ENCODE measurements at regions not wholly inside any gene's neighbourhood (a gene's known extent, or its start where the extent isn't known, plus 50 kb on each side); places are given as distances from the start of the nearest gene placed in this dataset.

DNA sequence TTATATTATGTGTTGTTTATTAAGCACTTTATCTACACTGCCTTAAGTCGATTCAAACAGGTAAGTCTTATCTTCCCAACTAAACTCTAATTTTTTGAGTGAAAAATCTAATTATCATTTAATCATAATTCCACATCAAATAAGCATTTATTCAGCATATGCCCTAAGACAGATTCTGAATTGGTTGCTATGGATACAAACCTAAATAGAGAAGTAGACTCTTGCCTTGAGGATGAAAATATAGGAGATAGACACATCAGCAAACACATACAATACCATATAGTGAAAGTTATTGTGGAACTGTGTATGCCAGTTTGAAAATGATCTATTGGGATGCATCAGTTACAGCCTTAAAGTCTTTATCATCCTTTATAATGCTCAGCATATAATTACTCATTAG lies 1679.9 kb downstream of the SLITRK1 start (continued):
- no peak for TF ChIP-seq TFCP2L1 (CRISPR knock-in tag; IDR thresholded peaks at IDR 0.05)
- TF ChIP-seq FOSL2 (IDR thresholded peaks at IDR 0.05), result no peak
- no peak for TF ChIP-seq FOSL2 (CRISPR knock-in tag; IDR thresholded peaks at IDR 0.05)

DNA sequence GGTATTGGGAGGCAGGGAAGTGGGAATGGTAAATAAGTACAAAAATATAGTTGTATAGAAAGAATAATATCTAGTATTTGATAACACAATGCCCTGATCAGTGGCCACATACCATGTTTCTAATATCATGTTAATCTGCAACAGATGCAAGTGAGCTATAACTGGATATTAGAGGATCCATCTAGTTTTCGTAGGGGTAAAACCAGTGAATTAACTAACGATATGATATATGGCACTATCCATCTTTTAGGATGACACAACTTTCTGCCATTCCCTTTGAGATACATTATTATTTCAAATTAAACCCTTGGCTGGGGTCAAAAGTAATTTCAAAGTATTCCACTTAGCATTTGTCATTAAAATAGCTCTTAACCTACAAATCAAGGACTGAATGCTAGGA lies 1686.2 kb downstream of the SLITRK1 start:
- Histone ChIP-seq H3K4me1 (no peaks in the 10 kb centered on the region), H3K27ac (no peak overlapping the region), H3K4me2 (no peak overlapping the region), H3K9me3 (no peaks in the 10 kb centered on the region), H3K4me3 (no peak overlapping the region)
- CTCF ChIA-PET, result no interaction called here
- DNase-seq (ENCODE audit: low read depth in 1 of 2, low spot score in 1 of 2) (no peak), ATAC-seq (no peak), FAIRE-seq (no peak)
- TF ChIP-seq EHMT2 (IDR thresholded peaks at IDR 0.05; ENCODE audit: low read depth), result no peak
- no peak for TF ChIP-seq ZNF302 (CRISPR knock-in tag; IDR thresholded peaks at IDR 0.05)
- TF ChIP-seq, protein P1, sequence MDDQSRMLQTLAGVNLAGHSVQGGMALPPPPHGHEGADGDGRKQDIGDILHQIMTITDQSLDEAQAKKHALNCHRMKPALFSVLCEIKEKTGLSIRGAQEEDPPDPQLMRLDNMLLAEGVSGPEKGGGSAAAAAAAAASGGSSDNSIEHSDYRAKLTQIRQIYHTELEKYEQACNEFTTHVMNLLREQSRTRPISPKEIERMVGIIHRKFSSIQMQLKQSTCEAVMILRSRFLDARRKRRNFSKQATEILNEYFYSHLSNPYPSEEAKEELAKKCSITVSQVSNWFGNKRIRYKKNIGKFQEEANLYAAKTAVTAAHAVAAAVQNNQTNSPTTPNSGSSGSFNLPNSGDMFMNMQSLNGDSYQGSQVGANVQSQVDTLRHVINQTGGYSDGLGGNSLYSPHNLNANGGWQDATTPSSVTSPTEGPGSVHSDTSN (IDR thresholded peaks at IDR 0.05), result no peak
- no peak for TF ChIP-seq HDAC2 (IDR thresholded peaks at IDR 0.05)
- TF ChIP-seq MAZ (IDR thresholded peaks at IDR 0.05; ENCODE audit: borderline replicate concordance, low read depth, low read length), result no peak
- TF ChIP-seq HOXB13 (CRISPR knock-in tag; IDR thresholded peaks at IDR 0.05; ENCODE audit: low read depth), result no peak
- TF ChIP-seq, protein P2, sequence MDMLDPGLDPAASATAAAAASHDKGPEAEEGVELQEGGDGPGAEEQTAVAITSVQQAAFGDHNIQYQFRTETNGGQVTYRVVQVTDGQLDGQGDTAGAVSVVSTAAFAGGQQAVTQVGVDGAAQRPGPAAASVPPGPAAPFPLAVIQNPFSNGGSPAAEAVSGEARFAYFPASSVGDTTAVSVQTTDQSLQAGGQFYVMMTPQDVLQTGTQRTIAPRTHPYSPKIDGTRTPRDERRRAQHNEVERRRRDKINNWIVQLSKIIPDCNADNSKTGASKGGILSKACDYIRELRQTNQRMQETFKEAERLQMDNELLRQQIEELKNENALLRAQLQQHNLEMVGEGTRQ (IDR thresholded peaks at IDR 0.05), result no peak
- POLR2A ChIA-PET, result no interaction called here
- 17% methylated on average over 2 of the region's 2 CpGs for WGBS (ENCODE audit: missing lambda C conversion rate)

DNA sequence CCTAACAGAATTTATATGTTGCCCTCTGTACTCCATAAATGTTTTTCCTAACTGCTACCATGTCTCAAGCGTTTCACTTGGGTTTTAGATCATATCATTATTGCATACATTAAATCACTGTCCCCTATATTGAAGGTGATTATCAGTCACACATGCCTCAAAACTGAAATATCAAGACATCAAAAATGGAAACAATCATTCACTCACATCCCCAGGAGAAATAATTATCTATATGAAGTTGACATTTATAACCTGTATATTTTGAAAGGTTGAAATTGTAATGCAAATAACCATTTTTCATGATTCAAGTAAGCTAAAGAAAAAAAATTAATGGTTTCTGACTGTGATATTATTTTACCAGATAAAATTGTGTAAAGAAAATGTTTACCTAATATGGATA lies 1695.0 kb downstream of the SLITRK1 start:
- FAIRE-seq, result no peak
- no peak overlapping the region for H3K4me2 ChIP-seq
- TF ChIP-seq, protein P3, sequence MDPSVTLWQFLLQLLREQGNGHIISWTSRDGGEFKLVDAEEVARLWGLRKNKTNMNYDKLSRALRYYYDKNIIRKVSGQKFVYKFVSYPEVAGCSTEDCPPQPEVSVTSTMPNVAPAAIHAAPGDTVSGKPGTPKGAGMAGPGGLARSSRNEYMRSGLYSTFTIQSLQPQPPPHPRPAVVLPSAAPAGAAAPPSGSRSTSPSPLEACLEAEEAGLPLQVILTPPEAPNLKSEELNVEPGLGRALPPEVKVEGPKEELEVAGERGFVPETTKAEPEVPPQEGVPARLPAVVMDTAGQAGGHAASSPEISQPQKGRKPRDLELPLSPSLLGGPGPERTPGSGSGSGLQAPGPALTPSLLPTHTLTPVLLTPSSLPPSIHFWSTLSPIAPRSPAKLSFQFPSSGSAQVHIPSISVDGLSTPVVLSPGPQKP (IDR thresholded peaks at IDR 0.05; ENCODE audit: low read depth, low read length), result no peak
- TF ChIP-seq, protein P4, sequence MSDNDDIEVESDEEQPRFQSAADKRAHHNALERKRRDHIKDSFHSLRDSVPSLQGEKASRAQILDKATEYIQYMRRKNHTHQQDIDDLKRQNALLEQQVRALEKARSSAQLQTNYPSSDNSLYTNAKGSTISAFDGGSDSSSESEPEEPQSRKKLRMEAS (IDR thresholded peaks at IDR 0.05), result no peak
- TF ChIP-seq, protein P5, sequence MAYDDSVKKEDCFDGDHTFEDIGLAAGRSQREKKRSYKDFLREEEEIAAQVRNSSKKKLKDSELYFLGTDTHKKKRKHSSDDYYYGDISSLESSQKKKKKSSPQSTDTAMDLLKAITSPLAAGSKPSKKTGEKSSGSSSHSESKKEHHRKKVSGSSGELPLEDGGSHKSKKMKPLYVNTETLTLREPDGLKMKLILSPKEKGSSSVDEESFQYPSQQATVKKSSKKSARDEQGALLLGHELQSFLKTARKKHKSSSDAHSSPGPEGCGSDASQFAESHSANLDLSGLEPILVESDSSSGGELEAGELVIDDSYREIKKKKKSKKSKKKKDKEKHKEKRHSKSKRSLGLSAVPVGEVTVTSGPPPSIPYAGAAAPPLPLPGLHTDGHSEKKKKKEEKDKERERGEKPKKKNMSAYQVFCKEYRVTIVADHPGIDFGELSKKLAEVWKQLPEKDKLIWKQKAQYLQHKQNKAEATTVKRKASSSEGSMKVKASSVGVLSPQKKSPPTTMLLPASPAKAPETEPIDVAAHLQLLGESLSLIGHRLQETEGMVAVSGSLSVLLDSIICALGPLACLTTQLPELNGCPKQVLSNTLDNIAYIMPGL (CRISPR knock-in tag; IDR thresholded peaks at IDR 0.05; ENCODE audit: borderline replicate concordance), result no peak
- TF ChIP-seq PHF8 (IDR thresholded peaks at IDR 0.05; ENCODE audit: borderline replicate concordance, low read depth), result no peak
- no peak for TF ChIP-seq HOXB5 (CRISPR knock-in tag; IDR thresholded peaks at IDR 0.05)
- no peak for TF ChIP-seq POLR2AphosphoS2 (conservative IDR thresholded peaks at IDR 0.05; ENCODE audit: low read length)
- TF ChIP-seq POLR2A (IDR thresholded peaks at IDR 0.05; ENCODE audit: low read length), result no peak
- no peak for TF ChIP-seq ZFP36 (IDR thresholded peaks at IDR 0.05; ENCODE audit: borderline replicate concordance, partially characterized antibody)
- TF ChIP-seq HOXA7 (CRISPR knock-in tag; IDR thresholded peaks at IDR 0.05), result no peak
- TF ChIP-seq FOXS1 (CRISPR knock-in tag; IDR thresholded peaks at IDR 0.05), result no peak
- TF ChIP-seq, protein P6, sequence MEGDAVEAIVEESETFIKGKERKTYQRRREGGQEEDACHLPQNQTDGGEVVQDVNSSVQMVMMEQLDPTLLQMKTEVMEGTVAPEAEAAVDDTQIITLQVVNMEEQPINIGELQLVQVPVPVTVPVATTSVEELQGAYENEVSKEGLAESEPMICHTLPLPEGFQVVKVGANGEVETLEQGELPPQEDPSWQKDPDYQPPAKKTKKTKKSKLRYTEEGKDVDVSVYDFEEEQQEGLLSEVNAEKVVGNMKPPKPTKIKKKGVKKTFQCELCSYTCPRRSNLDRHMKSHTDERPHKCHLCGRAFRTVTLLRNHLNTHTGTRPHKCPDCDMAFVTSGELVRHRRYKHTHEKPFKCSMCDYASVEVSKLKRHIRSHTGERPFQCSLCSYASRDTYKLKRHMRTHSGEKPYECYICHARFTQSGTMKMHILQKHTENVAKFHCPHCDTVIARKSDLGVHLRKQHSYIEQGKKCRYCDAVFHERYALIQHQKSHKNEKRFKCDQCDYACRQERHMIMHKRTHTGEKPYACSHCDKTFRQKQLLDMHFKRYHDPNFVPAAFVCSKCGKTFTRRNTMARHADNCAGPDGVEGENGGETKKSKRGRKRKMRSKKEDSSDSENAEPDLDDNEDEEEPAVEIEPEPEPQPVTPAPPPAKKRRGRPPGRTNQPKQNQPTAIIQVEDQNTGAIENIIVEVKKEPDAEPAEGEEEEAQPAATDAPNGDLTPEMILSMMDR (IDR thresholded peaks at IDR 0.05), result no peak
- no peak for TF ChIP-seq RCOR1 (IDR thresholded peaks at IDR 0.05; ENCODE audit: low read depth, low read length)
- TF ChIP-seq SMC3 (IDR thresholded peaks at IDR 0.05), result no peak
- no peak for TF ChIP-seq RFX5 (IDR thresholded peaks at IDR 0.05)
- no peak for TF ChIP-seq ZSCAN20 (CRISPR knock-in tag; IDR thresholded peaks at IDR 0.05)
- TF ChIP-seq NR3C1 (IDR thresholded peaks at IDR 0.05), result no peak
- no peaks in the 10 kb centered on the region for H3K9me3 ChIP-seq
- H3K4me3 ChIP-seq, result no peak overlapping the region
- WGBS (ENCODE audit: missing lambda C conversion rate), result 4% methylated on average over 1 of the region's 1 CpG
- no peak overlapping the region for H3K27ac ChIP-seq
- H3K4me1 ChIP-seq, result no peaks in the 10 kb centered on the region
- ChIA-PET CTCF (no interaction called here), POLR2A (no interaction called here)
- ATAC-seq, result no peak
- DNase-seq (ENCODE audit: low read depth in 1 of 2, low spot score in 1 of 2), result no peak

Data from A549 (cell line).